HL-60/S4 (cell line): ENCODE measurements at regions not wholly inside any gene's neighbourhood (a gene's known extent, or its start where the extent isn't known, plus 50 kb on each side); places are given as distances from the start of the nearest gene placed in this dataset.

Source experiments
- in situ Hi-C: fragments of 300-500 bp; cut with MboI; formaldehyde crosslinking; loops from 2 replicates; pipeline ENCODE4 v1.14.3; 2022; ENCODE audit warnings: low sequenced_read_pairs

GRCh38 chr2:111701798-111702118, 182.2 kb downstream of the ANAPC1 start:
- in situ Hi-C loops: loop anchor here (25.0 kb wide), 2 partner anchors 589 to 889 kb away; partner anchors contain the start of gene BCL2L11

- in situ Hi-C loops: loop anchor here (25.0 kb wide), 2 partner anchors 590 to 890 kb away; partner anchors contain the start of gene BCL2L11
Measured at GRCh38 chr2:111702119-111702803, 181.7 kb downstream of the ANAPC1 start.

- in situ Hi-C loops: loop anchor here (25.0 kb wide), 2 partner anchors 590 to 890 kb away; partner anchors contain the start of gene BCL2L11
Measured at GRCh38 chr2:111702804-111703196, 181.2 kb downstream of the ANAPC1 start.

GRCh38 chr2:111703759-111704158, 180.2 kb downstream of the ANAPC1 start:
- in situ Hi-C loops: loop anchor here (25.0 kb wide), 2 partner anchors 591 to 891 kb away; partner anchors contain the start of gene BCL2L11

- in situ Hi-C loops: loop anchor here (25.0 kb wide), 2 partner anchors 592 to 892 kb away; partner anchors contain the start of gene BCL2L11
Measured at GRCh38 chr2:111704246-111704645, 179.7 kb downstream of the ANAPC1 start.

GRCh38 chr2:111705239-111705638, 178.8 kb downstream of the ANAPC1 start:
- in situ Hi-C loops: loop anchor here (25.0 kb wide), 2 partner anchors 593 to 893 kb away; partner anchors contain the start of gene BCL2L11

- in situ Hi-C loops: loop anchor here (25.0 kb wide), 2 partner anchors 594 to 894 kb away; partner anchors contain the start of gene BCL2L11
Measured at GRCh38 chr2:111705711-111706336, 178.2 kb downstream of the ANAPC1 start.

- in situ Hi-C loops: loop anchor here (25.0 kb wide), 2 partner anchors 594 to 894 kb away; partner anchors contain the start of gene BCL2L11
Measured at GRCh38 chr2:111706481-111707001, 177.5 kb downstream of the ANAPC1 start.

- in situ Hi-C loops: loop anchor here (25.0 kb wide), 2 partner anchors 595 to 895 kb away; partner anchors contain the start of gene BCL2L11
Measured at GRCh38 chr2:111707700-111708099, 176.3 kb downstream of the ANAPC1 start.

GRCh38 chr2:111708476-111709180, 175.4 kb downstream of the ANAPC1 start:
- in situ Hi-C loops: loop anchor here (25.0 kb wide), 2 partner anchors 596 to 896 kb away; partner anchors contain the start of gene BCL2L11

- in situ Hi-C loops: loop anchor here (25.0 kb wide), 2 partner anchors 597 to 897 kb away; partner anchors contain the start of gene BCL2L11
Measured at GRCh38 chr2:111709321-111709720, 174.7 kb downstream of the ANAPC1 start.

- in situ Hi-C loops: loop anchor here (25.0 kb wide), 2 partner anchors 598 to 898 kb away; partner anchors contain the start of gene BCL2L11
Measured at GRCh38 chr2:111710085-111710484, 173.9 kb downstream of the ANAPC1 start.

- in situ Hi-C loops: loop anchor here (25.0 kb wide), 2 partner anchors 598 to 898 kb away; partner anchors contain the start of gene BCL2L11
Measured at GRCh38 chr2:111710613-111711012, 173.4 kb downstream of the ANAPC1 start.

GRCh38 chr2:111711270-111711669, 172.7 kb downstream of the ANAPC1 start:
- in situ Hi-C loops: loop anchor here (25.0 kb wide), 2 partner anchors 599 to 899 kb away; partner anchors contain the start of gene BCL2L11

GRCh38 chr2:111712361-111712760, 171.6 kb downstream of the ANAPC1 start:
- in situ Hi-C loops: loop anchor here (25.0 kb wide), 2 partner anchors 600 to 900 kb away; partner anchors contain the start of gene BCL2L11

- in situ Hi-C loops: loop anchor here (25.0 kb wide), 2 partner anchors 601 to 901 kb away; partner anchors contain the start of gene BCL2L11
Measured at GRCh38 chr2:111712940-111713515, 171.0 kb downstream of the ANAPC1 start.

GRCh38 chr2:111715987-111716904, 167.7 kb downstream of the ANAPC1 start:
- in situ Hi-C loops: loop anchor here (25.0 kb wide), 2 partner anchors 604 to 904 kb away; partner anchors contain the start of gene BCL2L11

- in situ Hi-C loops: loop anchor here (25.0 kb wide), 2 partner anchors 605 to 905 kb away; partner anchors contain the start of gene BCL2L11
Measured at GRCh38 chr2:111716905-111717775, 166.9 kb downstream of the ANAPC1 start.
